WTC11 (cell line): ENCODE measurements at regions not wholly inside any gene's neighbourhood (a gene's known extent, or its start where the extent isn't known, plus 50 kb on each side); places are given as distances from the start of the nearest gene placed in this dataset.

Experiments used
- ATAC-seq: fragments of 200-7000 bp; cut with Tn5 transposase; 2 replicates; pipeline ENCODE4 v1.10.0; 2021; ENCODE audit warnings: mild to moderate bottlenecking, moderate library complexity
- CTCF ChIA-PET: fragments of 300-600 bp; sonication (Branson Sonifier 250); formaldehyde crosslinking; loops from one replicate; lab custom pipeline; 2021; ENCODE audit warnings: antibody characterized with exemption; lab: Charles Lee
- POLR2A ChIA-PET: fragments of 350-600 bp; sonication (Branson Sonifier 250); formaldehyde crosslinking; loops from one replicate; lab custom pipeline; 2021; ENCODE audit warnings: antibody characterized with exemption; lab: Charles Lee
- DNase-seq: peaks from one replicate; pipeline ENCODE4 v3.0.0; 2021; ENCODE audit warnings: low spot score
- H3K27ac Mint-ChIP-seq: 2 replicates; pipeline ENCODE4 v1.8.0; 2021; ENCODE audit warnings: mixed read lengths
- H3K27me3 Mint-ChIP-seq: 2 replicates; pipeline ENCODE4 v1.8.0; 2021; ENCODE audit warnings: low read depth, mild to moderate bottlenecking, moderate library complexity, mixed read lengths
- H3K36me3 Mint-ChIP-seq: 2 replicates; pipeline ENCODE4 v1.8.0; 2021; ENCODE audit warnings: mixed read lengths
- H3K4me1 Mint-ChIP-seq: 2 replicates; pipeline ENCODE4 v1.8.0; 2022; ENCODE audit warnings: mixed read lengths
- H3K4me3 Mint-ChIP-seq: 2 replicates; pipeline ENCODE4 v1.8.0; 2021; ENCODE audit warnings: mild to moderate bottlenecking, moderate library complexity, mixed read lengths
- H3K9me3 Mint-ChIP-seq: 2 replicates; pipeline ENCODE4 v1.8.0; 2021; ENCODE audit warnings: mixed read lengths
- ELF4 ChIP-seq: sonication (generic); formaldehyde crosslinking; IDR thresholded peaks from 2 replicates; pipeline ENCODE4 v1.8.1; 2022; ENCODE audit warnings: low read depth, mild to moderate bottlenecking, moderate library complexity, missing genetic modification reagents
- ESRRA ChIP-seq: sonication (generic); formaldehyde crosslinking; IDR thresholded peaks from 2 replicates; pipeline ENCODE4 v1.8.1; 2022; ENCODE audit warnings: mild to moderate bottlenecking, missing genetic modification reagents, borderline replicate concordance
- FOXJ3 ChIP-seq: sonication (generic); formaldehyde crosslinking; IDR thresholded peaks from 2 replicates; pipeline ENCODE4 v1.9.0; 2021; ENCODE audit warnings: missing genetic modification reagents, mild to moderate bottlenecking, borderline replicate concordance
- FOXP1 ChIP-seq: sonication (generic); formaldehyde crosslinking; IDR thresholded peaks from 2 replicates; pipeline ENCODE4 v1.8.0; 2022; ENCODE audit warnings: missing genetic modification reagents, mild to moderate bottlenecking, moderate library complexity, borderline replicate concordance
- IRF2 ChIP-seq: sonication (generic); formaldehyde crosslinking; IDR thresholded peaks from 2 replicates; pipeline ENCODE4 v1.8.0; 2022; ENCODE audit warnings: low read depth, missing genetic modification reagents, borderline replicate concordance
- MXD4 ChIP-seq: fragments of 250-450 bp; sonication (Bioruptor Pico); IDR thresholded peaks from 2 replicates; pipeline ENCODE4 v1.8.0; 2021; ENCODE audit warnings: mild to moderate bottlenecking, moderate library complexity, borderline replicate concordance
- MYBL2 ChIP-seq: sonication (generic); formaldehyde crosslinking; IDR thresholded peaks from 2 replicates; pipeline ENCODE4 v1.8.1; 2023; ENCODE audit warnings: mild to moderate bottlenecking, moderate library complexity, missing genetic modification reagents
- PRRX2 ChIP-seq: fragments of 250-450 bp; sonication (Bioruptor Pico); IDR thresholded peaks from 2 replicates; pipeline ENCODE4 v1.8.0; 2021; ENCODE audit warnings: mild to moderate bottlenecking
- RELA ChIP-seq: sonication (generic); formaldehyde crosslinking; IDR thresholded peaks from 2 replicates; pipeline ENCODE4 v1.8.1; 2022; ENCODE audit warnings: missing genetic modification reagents, mild to moderate bottlenecking, borderline replicate concordance
- SMAD4 ChIP-seq: sonication (generic); formaldehyde crosslinking; IDR thresholded peaks from 2 replicates; pipeline ENCODE4 v1.8.0; 2022; ENCODE audit warnings: mild to moderate bottlenecking, missing genetic modification reagents
- SOX15 ChIP-seq: fragments of 250-450 bp; sonication (Bioruptor Pico); IDR thresholded peaks from 2 replicates; pipeline ENCODE4 v1.9.0; 2021; ENCODE audit warnings: mild to moderate bottlenecking
- ZBTB21 ChIP-seq: sonication (generic); formaldehyde crosslinking; IDR thresholded peaks from 2 replicates; pipeline ENCODE4 v1.8.1; 2023; ENCODE audit warnings: mild to moderate bottlenecking, missing genetic modification reagents, borderline replicate concordance
- ZNF317 ChIP-seq: sonication (generic); formaldehyde crosslinking; IDR thresholded peaks from 2 replicates; pipeline ENCODE4 v1.8.1; 2023; ENCODE audit warnings: low read depth, mild to moderate bottlenecking, moderate library complexity, missing genetic modification reagents, borderline replicate concordance
- ZNF416 ChIP-seq: fragments of 250-450 bp; sonication (Bioruptor Pico); IDR thresholded peaks from 2 replicates; pipeline ENCODE4 v1.9.0; 2021; ENCODE audit warnings: mild to moderate bottlenecking, inconsistent platforms
- TF ChIP-seq, protein P1 (sequence below): fragments of 250-450 bp; sonication (Bioruptor Pico); conservative IDR thresholded peaks from 2 replicates; pipeline ENCODE4 v1.9.0; 2021; ENCODE audit warnings: mild to moderate bottlenecking
- TF ChIP-seq, protein P2 (sequence below): sonication (generic); formaldehyde crosslinking; IDR thresholded peaks from 2 replicates; pipeline ENCODE4 v1.8.0; 2022; ENCODE audit warnings: missing genetic modification reagents
- TF ChIP-seq, protein P3 (sequence below): fragments of 250-450 bp; sonication (Bioruptor Pico); IDR thresholded peaks from 2 replicates; pipeline ENCODE4 v1.9.0; 2021; ENCODE audit warnings: mild to moderate bottlenecking

DNA sequence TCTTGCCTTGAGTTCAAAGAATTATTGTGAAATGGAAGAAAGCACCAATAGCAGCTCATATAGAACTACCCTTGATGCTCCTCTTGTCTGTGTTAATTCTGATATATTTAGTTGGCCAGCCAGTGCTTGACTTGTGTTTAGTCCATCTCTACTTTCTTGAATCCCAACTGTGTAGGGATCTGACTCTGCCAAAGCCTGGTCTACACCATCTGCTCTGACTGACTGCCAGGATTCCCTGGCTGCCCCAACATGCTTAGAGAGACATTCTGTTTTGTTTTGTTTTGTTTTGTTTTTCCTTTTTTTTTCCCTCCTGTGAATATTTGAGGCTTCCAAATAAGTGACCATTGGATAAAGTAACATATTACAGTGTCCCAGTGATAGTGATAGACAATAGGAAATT is 953.7 kb upstream of the MANEA start (continued):
- no peak for TF ChIP-seq PRRX2 (CRISPR knock-in tag)

DNA sequence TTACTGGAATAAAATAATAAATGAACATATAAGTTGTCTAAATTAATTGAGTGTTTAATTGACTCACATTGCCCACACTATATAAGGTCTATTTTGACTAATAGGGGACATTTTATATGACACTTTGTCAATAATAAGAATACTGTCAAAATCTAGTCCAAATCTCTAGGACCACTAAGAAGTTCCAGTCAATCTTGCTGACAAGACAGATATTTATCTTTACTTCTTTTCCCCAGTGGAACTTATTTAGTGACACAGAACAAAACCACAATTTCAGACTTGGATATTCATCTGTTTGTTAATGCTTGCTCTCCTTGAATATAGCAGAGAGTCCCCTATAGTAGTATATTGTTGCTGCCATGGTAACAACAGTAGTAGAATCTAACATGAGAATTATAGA is 954.6 kb upstream of the MANEA start:
- H3K9me3 Mint-ChIP-seq, result no peaks in the 10 kb centered on the region
- H3K36me3 Mint-ChIP-seq, result no peaks in the 10 kb centered on the region
- DNase-seq, result no peak
- no peak for ATAC-seq
- ChIA-PET POLR2A (no interaction called here), CTCF (no interaction called here)
- H3K27me3 Mint-ChIP-seq, result no peaks in the 10 kb centered on the region
- no peak for TF ChIP-seq FOXJ3
- TF ChIP-seq, protein P1, sequence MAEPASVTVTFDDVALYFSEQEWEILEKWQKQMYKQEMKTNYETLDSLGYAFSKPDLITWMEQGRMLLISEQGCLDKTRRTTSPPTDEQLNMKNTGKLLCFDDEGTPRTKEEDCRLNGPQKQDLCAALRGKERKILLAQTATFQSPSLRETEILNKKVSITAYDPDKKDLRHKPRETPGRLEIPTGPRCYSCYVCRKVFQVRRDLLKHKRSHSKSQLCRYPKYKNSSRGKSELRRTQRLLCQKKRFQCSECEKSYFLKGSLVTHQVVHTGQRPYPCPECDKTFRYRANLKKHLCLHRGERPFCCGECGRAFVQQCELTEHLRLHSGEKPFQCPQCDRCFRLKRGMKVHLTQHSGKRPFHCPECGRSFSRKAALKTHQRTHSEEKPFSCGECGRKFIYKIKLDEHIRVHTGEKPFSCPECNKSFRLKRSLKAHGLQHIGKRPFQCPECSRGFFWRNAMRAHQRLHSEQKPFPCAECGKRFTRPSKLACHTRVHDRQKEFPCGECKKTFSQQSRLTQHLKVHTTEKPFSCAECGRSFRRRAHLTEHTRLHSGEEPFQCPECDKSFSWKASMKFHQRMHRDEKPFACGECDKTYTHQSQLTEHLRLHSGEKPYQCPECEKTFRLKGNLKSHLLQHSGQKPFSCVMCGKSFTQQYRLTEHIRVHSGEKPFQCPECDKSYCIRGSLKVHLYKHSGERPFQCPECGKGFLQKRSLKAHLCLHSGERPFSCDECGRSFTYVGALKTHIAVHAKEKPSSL (CRISPR knock-in tag), result no peak
- TF ChIP-seq ZBTB21 (CRISPR knock-in tag), result no peak
- TF ChIP-seq FOXP1 (CRISPR knock-in tag), result no peak
- TF ChIP-seq SOX15 (CRISPR knock-in tag), result no peak
- TF ChIP-seq, protein P2, sequence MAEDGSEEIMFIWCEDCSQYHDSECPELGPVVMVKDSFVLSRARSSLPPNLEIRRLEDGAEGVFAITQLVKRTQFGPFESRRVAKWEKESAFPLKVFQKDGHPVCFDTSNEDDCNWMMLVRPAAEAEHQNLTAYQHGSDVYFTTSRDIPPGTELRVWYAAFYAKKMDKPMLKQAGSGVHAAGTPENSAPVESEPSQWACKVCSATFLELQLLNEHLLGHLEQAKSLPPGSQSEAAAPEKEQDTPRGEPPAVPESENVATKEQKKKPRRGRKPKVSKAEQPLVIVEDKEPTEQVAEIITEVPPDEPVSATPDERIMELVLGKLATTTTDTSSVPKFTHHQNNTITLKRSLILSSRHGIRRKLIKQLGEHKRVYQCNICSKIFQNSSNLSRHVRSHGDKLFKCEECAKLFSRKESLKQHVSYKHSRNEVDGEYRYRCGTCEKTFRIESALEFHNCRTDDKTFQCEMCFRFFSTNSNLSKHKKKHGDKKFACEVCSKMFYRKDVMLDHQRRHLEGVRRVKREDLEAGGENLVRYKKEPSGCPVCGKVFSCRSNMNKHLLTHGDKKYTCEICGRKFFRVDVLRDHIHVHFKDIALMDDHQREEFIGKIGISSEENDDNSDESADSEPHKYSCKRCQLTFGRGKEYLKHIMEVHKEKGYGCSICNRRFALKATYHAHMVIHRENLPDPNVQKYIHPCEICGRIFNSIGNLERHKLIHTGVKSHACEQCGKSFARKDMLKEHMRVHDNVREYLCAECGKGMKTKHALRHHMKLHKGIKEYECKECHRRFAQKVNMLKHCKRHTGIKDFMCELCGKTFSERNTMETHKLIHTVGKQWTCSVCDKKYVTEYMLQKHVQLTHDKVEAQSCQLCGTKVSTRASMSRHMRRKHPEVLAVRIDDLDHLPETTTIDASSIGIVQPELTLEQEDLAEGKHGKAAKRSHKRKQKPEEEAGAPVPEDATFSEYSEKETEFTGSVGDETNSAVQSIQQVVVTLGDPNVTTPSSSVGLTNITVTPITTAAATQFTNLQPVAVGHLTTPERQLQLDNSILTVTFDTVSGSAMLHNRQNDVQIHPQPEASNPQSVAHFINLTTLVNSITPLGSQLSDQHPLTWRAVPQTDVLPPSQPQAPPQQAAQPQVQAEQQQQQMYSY (CRISPR knock-in tag), result no peak
- no peak for TF ChIP-seq RELA (CRISPR knock-in tag)
- no peak for TF ChIP-seq IRF2 (CRISPR knock-in tag)
- no peak for TF ChIP-seq ZNF317 (CRISPR knock-in tag)
- no peak for TF ChIP-seq ZNF416 (CRISPR knock-in tag)
- no peak for TF ChIP-seq MYBL2 (CRISPR knock-in tag)
- no peak for TF ChIP-seq ESRRA (CRISPR knock-in tag)
- no peak overlapping the region for H3K4me3 Mint-ChIP-seq
- peaks cover 6% of the 10 kb centered on the region for H3K4me1 Mint-ChIP-seq
- H3K27ac Mint-ChIP-seq, result no peak overlapping the region

DNA sequence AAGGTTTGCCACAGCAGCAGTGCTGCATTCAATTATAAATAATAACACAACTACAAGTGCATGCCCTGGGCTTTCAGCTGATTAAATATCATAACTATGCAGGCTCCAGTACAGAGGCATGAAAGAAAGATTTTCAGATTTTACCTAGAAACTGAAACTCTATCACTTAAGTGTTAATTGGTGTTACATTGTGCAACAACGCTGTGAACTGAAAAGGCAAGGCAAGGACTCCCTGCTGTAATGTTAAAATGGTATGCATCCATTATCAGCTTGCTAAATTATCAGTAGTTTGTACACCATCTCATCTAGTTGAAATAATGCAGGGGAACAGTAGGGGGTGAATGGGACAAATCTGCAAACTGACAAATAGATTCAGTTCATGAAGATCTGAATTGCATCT is 976.7 kb upstream of the MANEA start:
- Mint-ChIP-seq H3K27ac (no peak overlapping the region), H3K4me1 (no peaks in the 10 kb centered on the region), H3K36me3 (peaks cover 29% of the 10 kb centered on the region), H3K27me3 (no peaks in the 10 kb centered on the region), H3K4me3 (no peak overlapping the region), H3K9me3 (peaks cover 32% of the 10 kb centered on the region)
- CTCF ChIA-PET, result no interaction called here
- no peak for ATAC-seq
- no peak for DNase-seq
- POLR2A ChIA-PET, result no interaction called here
- TF ChIP-seq, protein P3, sequence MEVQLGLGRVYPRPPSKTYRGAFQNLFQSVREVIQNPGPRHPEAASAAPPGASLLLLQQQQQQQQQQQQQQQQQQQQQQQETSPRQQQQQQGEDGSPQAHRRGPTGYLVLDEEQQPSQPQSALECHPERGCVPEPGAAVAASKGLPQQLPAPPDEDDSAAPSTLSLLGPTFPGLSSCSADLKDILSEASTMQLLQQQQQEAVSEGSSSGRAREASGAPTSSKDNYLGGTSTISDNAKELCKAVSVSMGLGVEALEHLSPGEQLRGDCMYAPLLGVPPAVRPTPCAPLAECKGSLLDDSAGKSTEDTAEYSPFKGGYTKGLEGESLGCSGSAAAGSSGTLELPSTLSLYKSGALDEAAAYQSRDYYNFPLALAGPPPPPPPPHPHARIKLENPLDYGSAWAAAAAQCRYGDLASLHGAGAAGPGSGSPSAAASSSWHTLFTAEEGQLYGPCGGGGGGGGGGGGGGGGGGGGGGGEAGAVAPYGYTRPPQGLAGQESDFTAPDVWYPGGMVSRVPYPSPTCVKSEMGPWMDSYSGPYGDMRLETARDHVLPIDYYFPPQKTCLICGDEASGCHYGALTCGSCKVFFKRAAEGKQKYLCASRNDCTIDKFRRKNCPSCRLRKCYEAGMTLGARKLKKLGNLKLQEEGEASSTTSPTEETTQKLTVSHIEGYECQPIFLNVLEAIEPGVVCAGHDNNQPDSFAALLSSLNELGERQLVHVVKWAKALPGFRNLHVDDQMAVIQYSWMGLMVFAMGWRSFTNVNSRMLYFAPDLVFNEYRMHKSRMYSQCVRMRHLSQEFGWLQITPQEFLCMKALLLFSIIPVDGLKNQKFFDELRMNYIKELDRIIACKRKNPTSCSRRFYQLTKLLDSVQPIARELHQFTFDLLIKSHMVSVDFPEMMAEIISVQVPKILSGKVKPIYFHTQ (CRISPR knock-in tag), result no peak
- TF ChIP-seq MXD4 (CRISPR knock-in tag) (no peak), SMAD4 (CRISPR knock-in tag) (no peak), ZBTB21 (CRISPR knock-in tag) (no peak), ELF4 (no peak)
